Gastrocnemius medialis (tissue), 4 donors: ENCODE measurements at regions not wholly inside any gene's neighbourhood (a gene's known extent, or its start where the extent isn't known, plus 50 kb on each side); places are given as distances from the start of the nearest gene placed in this dataset.

Experiments
- POLR2A ChIP-seq, 2 donors: fragments of 450-650 bp; IDR thresholded peaks; one replicate each; pipeline ENCODE4 v1.6.1; 2017; ENCODE audit warnings: antibody characterized with exemption in 2 of 2, mild to moderate bottlenecking in 2 of 2, moderate library complexity in 2 of 2
- TF ChIP-seq, protein P1 (sequence below), 5 experiments: fragments of 450-650 bp in 3 of 5; fragments of 200-600 bp in 2 of 5; sonication (generic) in 2 of 5; IDR thresholded peaks in 4 of 5; conservative IDR thresholded peaks in 1 of 5; 1 replicate in 4 of 5; 2 replicates in 1 of 5; pipeline ENCODE4 v1.5.1; 2016 to 2019; ENCODE audit warnings: antibody characterized with exemption in 5 of 5, mild to moderate bottlenecking in 3 of 5, moderate library complexity in 3 of 5

DNA sequence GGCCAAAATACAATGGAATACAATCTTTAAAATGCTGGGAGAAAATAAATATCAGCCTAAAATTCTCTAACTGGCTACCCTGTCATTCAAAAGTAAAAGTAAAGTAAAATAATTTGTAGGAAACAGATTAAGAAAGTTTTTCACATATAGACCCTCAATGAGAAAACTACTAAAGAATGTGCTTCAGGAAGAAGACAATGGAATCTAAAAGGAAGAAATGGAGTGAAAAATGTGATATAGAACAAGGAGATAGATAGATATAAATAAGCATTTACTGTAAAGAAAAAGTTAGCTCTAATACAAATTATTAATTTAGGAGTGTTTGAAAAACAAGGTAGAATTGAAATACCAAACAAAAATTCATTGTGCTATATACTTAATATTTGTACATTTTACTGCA, 368.6 kb upstream of the MPDZ start:
- TF ChIP-seq, protein P1, sequence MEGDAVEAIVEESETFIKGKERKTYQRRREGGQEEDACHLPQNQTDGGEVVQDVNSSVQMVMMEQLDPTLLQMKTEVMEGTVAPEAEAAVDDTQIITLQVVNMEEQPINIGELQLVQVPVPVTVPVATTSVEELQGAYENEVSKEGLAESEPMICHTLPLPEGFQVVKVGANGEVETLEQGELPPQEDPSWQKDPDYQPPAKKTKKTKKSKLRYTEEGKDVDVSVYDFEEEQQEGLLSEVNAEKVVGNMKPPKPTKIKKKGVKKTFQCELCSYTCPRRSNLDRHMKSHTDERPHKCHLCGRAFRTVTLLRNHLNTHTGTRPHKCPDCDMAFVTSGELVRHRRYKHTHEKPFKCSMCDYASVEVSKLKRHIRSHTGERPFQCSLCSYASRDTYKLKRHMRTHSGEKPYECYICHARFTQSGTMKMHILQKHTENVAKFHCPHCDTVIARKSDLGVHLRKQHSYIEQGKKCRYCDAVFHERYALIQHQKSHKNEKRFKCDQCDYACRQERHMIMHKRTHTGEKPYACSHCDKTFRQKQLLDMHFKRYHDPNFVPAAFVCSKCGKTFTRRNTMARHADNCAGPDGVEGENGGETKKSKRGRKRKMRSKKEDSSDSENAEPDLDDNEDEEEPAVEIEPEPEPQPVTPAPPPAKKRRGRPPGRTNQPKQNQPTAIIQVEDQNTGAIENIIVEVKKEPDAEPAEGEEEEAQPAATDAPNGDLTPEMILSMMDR (IDR thresholded peaks at IDR 0.05 in 4 of 5, conservative IDR thresholded peaks at IDR 0.05 in 1 of 5), result no peak
- no peak for TF ChIP-seq POLR2A (IDR thresholded peaks at IDR 0.05)
